PC-3 (cell line): ENCODE measurements at regions not wholly inside any gene's neighbourhood (a gene's known extent, or its start where the extent isn't known, plus 50 kb on each side); places are given as distances from the start of the nearest gene placed in this dataset.

Experiments used
- CTCF ChIP-seq: fragments of 300-600 bp; sonication (generic); conservative IDR thresholded peaks from 2 replicates; pipeline ENCODE4 v1.5.1; 2017; ENCODE audit warnings: antibody characterized with exemption, low read depth, mild to moderate bottlenecking, low read length
- EZH2 ChIP-seq: fragments of 300-600 bp; sonication (generic); IDR thresholded peaks from one replicate; pipeline ENCODE4 v1.6.1; 2017; ENCODE audit warnings: antibody characterized with exemption, mild to moderate bottlenecking, low read length; ENCODE audit not compliant: unreplicated experiment
- EZH2phosphoT487 ChIP-seq: fragments of 300-600 bp; sonication (generic); IDR thresholded peaks from 2 replicates; pipeline ENCODE4 v1.6.1; 2018; ENCODE audit warnings: mild to moderate bottlenecking, antibody characterized with exemption, low read length, borderline replicate concordance

GRCh38 chr4:123649250-123649644 lies 252.7 kb downstream of the SPRY1 start:
- TF ChIP-seq CTCF (no peak), EZH2phosphoT487 (no peak), EZH2 (no peak)
